ENCODE measurements at regions not wholly inside any gene's neighbourhood (a gene's known extent, or its start where the extent isn't known, plus 50 kb on each side); places are given as distances from the start of the nearest gene placed in this dataset.
"Not testable (repeated sequence)": the region's sequence is repeated elsewhere in the genome, so short reads cannot be mapped to it uniquely, and the experiment has no call there.

DNA sequence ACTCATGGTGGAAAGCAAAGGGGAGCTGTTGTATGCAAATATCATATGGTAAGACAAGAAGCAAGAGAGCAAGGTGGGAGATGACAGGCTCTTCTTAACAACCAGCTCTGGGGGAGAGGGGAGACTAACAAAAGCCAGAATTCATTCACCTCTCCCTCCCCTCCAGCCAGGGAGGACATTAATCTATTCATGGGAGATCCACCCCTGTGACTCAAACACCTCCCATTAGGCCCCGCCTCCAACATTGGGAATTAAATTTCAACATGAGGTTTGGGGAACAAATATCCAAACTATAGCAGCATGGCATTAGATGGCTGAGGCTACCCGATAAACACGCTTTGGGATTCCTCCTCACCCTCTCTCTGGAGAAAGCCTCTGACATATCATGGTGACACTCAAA lies 210.6 kb downstream of the RHOU start:
- DNase-seq, result no peak

GRCh38 chr1:228949617-228950016 lies 214.3 kb downstream of the RHOU start:
- not testable (repeated sequence) for DNase-seq

DNA sequence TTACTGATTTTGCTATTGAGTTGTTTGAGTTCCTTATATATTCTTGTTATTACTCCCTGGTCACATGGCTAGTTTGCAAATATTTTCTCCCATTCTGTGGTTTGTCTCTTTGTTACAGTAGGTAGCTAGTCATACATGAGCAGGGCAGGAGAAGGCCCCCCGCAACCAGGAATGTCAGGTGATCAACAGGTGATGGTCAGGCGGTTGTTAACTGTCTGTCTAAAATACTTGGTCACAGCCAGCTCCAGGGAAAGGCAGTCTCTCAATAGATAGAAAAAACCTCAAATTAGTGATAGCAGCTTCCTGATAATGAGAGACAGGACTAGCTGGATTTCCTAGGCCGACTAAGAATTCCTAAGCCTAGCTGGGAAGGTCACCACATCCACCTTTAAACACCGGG lies 217.9 kb downstream of the RHOU start:
- DNase-seq, result peak; percentile 74

GRCh38 chr1:228953808-228954207 lies 218.5 kb downstream of the RHOU start:
- not testable (repeated sequence) for DNase-seq

DNA sequence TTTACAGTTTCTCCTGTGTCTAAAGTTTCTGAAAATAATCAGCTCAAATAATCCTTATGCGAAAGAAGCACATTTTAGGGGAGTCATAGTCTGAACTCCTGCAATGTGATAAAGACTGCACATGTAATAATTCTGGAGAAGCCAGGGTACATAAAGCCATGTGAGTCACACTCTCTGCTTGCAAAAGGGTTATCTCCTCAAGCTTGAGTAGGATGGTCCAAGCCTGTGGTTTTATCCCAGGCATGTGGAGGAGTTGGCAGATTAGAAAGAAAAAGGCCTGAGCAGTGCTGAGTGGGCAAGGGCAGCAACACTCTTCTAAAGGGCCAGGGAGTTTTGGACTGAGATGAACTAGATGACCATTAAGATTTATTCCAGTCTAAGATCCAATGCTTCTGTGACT lies 220.4 kb downstream of the RHOU start:
- no peak for DNase-seq

GRCh38 chr1:228956864-228957263 lies 221.6 kb downstream of the RHOU start:
- no peak for DNase-seq

DNA sequence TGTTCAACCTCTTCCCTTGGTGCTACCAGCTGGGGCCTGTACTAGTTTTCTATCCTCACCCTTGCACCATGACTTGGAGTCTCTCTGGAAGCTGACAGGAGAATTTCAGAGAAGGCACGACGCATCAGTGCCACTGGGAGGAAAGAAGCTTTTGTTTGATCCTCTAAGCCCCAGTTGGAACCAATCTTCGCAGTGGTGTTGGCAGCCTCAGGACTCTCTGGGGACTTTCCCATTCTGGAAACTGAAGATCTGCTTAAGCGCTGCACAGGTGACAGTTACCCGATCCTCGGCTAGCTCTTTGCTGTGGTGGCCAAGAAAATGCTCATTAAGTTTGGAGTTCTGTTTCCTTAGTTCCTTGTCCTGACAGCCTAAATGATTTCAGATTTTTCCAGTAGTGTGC lies 222.3 kb downstream of the RHOU start:
- DNase-seq, result no peak

DNA sequence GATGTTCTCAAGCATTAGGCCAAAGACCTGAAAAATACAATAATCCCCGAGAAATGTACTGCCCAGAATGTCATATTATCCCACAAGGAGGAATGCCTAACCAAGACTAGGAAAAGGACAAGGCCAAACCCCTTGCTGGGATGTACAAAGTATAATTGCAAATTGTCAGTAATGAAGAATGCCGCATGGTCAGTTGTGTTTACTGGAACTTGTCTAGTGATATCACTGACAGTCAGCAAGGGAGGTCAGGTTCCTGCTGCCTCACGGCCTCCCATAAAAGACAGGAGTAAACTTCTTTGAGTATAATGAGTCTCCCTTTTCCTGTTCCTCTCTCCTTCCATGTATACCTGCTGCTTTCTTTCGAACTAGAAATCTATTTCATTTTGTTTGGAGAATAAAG lies 222.8 kb downstream of the RHOU start:
- no peak for DNase-seq

GRCh38 chr1:228958741-228959140 lies 223.5 kb downstream of the RHOU start:
- DNase-seq, result no peak

GRCh38 chr1:228960705-228961104 lies 225.4 kb downstream of the RHOU start:
- DNase-seq, result no peak

DNA sequence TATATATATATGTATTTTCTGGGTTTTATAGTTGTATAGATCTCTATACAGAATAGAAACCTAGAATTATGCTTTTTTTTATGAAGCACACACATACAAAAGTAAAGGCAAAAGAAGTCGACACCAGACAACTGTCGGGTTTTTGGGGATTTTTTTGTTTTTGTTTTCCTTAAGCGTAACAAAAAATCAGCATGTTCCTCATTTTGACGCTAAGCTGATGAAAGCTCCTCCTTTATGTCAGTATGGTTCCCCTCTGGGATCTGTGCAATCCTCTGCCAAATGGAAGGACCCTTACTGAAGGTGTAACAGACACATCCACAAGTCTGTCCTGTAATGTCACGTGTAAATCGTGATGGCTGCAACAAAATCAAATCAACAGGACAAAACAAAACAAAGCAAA lies 226.2 kb downstream of the RHOU start:
- DNase-seq, result no peak

DNA sequence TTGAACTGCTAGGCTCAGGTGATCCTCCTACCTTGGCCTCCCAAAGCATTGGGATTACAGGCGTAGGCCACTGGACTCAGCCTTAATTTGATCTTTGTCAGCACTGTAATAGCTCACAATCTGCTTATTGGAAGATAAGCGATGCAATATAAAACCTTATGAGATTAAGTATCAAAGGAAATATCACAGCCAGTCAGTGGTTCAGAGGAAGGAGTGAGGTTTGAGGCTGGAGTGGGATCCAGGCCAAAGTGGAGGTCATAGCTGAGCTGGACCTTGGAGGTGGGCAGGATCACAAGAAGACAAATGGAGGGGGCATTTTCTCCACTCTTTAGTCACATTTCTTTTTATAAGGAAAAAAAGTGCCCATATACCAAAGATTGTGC lies 228.5 kb downstream of the RHOU start:
- DNase-seq, result no peak

- no peak for DNase-seq
These were observed 229.2 kb downstream of the RHOU start for GRCh38 chr1:228964178-228965089.

GRCh38 chr1:228968891-228969606 lies 233.8 kb downstream of the RHOU start:
- DNase-seq, result no peak

DNA sequence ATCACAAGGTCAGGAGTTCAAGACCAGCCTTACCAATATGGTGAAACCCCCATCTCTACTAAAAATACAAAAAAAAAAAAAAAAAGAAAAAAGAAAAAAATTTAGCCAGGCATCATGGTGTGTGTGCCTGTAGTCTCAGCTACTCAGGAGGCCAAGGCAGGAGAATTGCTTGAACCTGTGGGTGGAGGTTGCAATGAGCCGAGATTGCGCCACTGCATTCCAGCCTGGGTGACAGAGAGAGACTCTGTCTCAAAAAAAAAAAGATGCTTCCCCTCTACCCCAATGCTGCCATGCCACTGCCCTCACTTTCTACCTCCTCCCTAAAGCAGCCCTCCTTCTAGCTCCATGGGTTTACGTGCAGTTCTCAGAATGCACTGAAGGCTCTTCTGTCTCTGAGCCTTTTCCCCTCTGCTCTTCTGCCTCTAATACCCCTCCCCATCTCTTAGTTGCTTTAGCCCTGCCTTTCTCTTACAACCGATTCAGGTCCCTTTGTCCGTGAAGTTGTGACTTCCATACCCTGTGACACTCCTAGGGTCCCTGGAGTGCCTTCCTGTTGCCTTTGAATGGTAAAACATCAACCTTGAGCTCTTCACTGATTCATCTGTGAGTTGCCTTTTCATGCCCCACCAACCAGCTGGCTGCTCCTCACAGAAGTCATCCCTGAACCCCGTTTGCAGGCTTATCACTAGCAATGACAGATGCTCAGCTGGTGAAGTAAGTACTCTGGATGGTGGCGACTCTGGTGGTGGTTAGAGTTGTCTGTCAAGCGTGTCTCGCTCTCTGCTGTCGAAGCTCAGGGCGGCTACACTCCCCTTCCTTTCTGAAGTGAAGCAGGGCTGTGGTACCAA lies 234.9 kb downstream of the RHOU start:
- no peak for DNase-seq

GRCh38 chr1:228972576-228972975 lies 237.3 kb downstream of the RHOU start:
- no peak for DNase-seq

DNA sequence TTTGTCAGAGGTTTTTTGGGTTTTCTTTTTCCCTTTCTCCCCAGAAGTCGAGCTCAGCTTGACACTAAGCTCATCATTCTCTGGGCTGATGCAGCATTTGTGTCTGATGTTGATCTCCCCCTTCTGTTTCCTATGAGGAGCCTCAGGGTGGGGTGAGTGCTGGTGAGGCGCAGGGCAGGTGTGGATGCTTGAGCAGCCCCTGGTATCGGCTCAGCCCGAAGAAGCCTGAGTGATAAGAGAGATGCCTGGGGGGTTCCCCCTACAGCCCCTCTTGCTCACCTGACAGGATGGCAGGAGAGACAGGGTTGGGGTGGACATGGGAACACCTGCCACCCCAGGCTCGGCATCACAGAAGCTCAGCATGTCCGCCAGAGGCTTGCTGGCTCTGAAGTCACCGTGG lies 239.0 kb downstream of the RHOU start:
- DNase-seq, result no peak

DNA sequence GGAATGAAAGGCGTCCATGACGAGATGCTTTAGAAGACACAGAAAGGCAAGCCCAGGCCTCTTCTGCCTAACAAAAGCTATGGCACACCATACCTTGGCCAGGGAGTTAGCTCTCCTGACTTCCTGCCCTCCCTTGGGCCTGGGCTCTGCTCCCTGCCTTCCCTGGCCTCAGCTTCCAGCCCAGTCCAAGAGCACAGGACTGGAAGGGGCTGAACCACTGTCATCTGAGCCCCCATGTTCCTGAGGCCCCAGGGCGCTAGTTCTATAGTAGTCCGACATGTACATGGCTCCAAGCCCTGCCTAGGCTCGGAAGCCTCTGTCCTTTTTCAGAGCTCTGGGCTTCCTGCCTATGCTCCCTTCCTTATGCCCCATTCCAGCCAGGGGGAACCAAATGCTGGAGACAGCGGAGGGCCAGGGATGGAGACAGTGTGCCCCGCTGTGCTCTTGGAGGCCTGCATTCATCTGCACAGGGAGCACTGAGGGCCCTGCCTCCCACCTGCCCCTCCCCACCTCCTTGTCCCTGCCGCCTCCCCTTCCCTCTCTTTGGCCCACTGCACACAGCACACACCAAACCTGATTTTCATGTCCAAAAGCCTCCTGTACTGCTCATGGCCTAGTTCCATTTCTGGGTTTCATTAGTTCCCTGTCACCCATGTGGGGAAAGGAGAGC lies 240.1 kb downstream of the RHOU start:
- DNase-seq, result no peak

- no peak for DNase-seq
These were observed 241.0 kb downstream of the RHOU start for GRCh38 chr1:228976316-228976715.

GRCh38 chr1:228977307-228977706 lies 242.0 kb downstream of the RHOU start:
- DNase-seq, result no peak

- no peak for DNase-seq
These were observed 242.5 kb downstream of the RHOU start for GRCh38 chr1:228977741-228978140.

DNA sequence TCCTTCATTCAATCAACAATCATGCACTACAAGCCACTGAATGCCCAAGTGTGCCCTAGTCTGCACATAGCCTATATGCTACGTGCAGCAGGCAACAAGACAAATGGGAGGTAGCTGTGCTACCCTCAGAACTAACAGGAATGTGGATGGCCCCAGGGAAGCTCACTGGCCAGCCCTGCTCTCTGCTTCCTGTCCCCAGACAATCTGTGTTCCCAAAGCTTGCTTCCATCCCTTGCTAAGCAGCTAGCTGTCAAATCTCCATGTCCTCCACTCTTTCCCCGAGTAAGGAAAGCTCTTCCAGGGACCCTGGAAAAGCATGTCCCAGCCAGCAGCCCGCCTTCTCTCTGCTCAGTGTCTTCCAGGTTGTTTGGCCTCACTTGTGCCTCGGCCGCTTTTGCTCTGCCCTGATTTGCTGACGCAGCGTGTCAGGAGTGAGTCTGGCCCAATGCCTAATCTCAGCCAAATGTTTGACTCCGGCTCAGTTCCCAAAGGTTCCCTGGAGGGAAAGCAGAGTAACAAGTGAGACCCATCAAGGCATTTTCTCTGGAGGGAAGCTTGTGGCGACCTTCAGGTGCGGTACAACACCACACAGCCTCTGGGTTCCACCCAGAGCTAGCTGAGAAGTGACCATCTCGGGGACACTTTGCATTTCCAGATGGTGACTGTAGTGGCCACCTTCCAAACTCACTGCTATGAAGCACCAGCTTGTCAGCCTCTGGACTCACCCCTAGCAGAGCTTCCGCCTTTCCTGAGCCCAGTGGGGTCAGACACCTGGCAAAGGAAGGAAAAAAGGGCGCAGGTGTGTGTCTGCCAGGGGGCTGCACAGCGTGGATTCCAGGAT lies 243.4 kb downstream of the RHOU start:
- no peak for DNase-seq

Measured in DMS153 (cell line).